ENCODE measurements at regions not wholly inside any gene's neighbourhood (a gene's known extent, or its start where the extent isn't known, plus 50 kb on each side); places are given as distances from the start of the nearest gene placed in this dataset.

DNA sequence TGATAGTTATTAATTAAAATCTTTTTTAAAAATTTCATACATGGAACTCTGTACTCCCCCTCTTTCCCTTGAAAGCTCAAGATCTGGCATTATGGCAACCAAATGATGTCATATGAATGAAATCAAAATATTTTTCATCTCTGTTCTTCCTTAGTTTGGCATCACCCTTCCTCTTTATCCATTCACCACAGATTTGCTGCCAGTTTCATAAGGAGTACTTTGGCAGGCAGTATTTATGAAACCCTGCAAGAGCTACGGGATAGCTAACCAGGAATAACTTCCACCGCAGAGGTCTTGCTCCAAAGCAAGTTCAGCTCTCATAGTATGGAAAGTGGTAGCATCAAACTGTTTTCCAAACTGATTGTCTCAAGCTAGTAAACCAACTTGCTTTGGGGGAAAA, 113.9 kb upstream of the DOK5 start:
- no peak for ATAC-seq
- no peak overlapping the region for H3K27ac Mint-ChIP-seq

More for the DNA sequence above, 113.9 kb upstream of the DOK5 start:
- Histone ChIP-seq H3F3A (replicated peaks; ENCODE audit: low read depth) (no peaks in the 10 kb centered on the region), H3K4me1 (ENCODE audit: insufficient read depth) (peaks cover 46% of the 10 kb centered on the region), H2AFZ (no peak overlapping the region), H3K9me2 (ENCODE audit: insufficient read depth) (0 out of 2 replicates have a peak, but pooled peaks cover 2% of the 10 kb centered on the region), H3K4me2 (no peak overlapping the region), H4K20me1 (replicated peaks; ENCODE audit: insufficient read depth) (no peaks in the 10 kb centered on the region), H3K79me2 (replicated peaks; ENCODE audit: insufficient read depth) (no peaks in the 10 kb centered on the region), H3K27ac (ENCODE audit: low read depth) (no peak overlapping the region), H3K4me3 (no peak overlapping the region), H3K27me3 (ENCODE audit: insufficient read depth) (no peaks in the 10 kb centered on the region), H3K36me3 (ENCODE audit: insufficient read depth) (no peaks in the 10 kb centered on the region)
- Mint-ChIP-seq H3K36me3 (ENCODE audit: low read depth) (peaks cover 7% of the 10 kb centered on the region; the same call in 2 of the 3 replicates), H3K9me3 (no peaks in the 10 kb centered on the region), H3K4me1 (peaks cover 40% of the 10 kb centered on the region), H3K27me3 (ENCODE audit: insufficient read depth, low read depth, poor library complexity) (no peaks in the 10 kb centered on the region), H3K4me3 (no peak overlapping the region)
- DNase-seq (ENCODE audit: low spot score), result no peak
- no peak for TF ChIP-seq ZNF114 (CRISPR knock-in tag; IDR thresholded peaks at IDR 0.05)
- TF ChIP-seq ZNF331 (CRISPR knock-in tag; IDR thresholded peaks at IDR 0.05; ENCODE audit: low read depth), result no peak
- TF ChIP-seq, protein P1, sequence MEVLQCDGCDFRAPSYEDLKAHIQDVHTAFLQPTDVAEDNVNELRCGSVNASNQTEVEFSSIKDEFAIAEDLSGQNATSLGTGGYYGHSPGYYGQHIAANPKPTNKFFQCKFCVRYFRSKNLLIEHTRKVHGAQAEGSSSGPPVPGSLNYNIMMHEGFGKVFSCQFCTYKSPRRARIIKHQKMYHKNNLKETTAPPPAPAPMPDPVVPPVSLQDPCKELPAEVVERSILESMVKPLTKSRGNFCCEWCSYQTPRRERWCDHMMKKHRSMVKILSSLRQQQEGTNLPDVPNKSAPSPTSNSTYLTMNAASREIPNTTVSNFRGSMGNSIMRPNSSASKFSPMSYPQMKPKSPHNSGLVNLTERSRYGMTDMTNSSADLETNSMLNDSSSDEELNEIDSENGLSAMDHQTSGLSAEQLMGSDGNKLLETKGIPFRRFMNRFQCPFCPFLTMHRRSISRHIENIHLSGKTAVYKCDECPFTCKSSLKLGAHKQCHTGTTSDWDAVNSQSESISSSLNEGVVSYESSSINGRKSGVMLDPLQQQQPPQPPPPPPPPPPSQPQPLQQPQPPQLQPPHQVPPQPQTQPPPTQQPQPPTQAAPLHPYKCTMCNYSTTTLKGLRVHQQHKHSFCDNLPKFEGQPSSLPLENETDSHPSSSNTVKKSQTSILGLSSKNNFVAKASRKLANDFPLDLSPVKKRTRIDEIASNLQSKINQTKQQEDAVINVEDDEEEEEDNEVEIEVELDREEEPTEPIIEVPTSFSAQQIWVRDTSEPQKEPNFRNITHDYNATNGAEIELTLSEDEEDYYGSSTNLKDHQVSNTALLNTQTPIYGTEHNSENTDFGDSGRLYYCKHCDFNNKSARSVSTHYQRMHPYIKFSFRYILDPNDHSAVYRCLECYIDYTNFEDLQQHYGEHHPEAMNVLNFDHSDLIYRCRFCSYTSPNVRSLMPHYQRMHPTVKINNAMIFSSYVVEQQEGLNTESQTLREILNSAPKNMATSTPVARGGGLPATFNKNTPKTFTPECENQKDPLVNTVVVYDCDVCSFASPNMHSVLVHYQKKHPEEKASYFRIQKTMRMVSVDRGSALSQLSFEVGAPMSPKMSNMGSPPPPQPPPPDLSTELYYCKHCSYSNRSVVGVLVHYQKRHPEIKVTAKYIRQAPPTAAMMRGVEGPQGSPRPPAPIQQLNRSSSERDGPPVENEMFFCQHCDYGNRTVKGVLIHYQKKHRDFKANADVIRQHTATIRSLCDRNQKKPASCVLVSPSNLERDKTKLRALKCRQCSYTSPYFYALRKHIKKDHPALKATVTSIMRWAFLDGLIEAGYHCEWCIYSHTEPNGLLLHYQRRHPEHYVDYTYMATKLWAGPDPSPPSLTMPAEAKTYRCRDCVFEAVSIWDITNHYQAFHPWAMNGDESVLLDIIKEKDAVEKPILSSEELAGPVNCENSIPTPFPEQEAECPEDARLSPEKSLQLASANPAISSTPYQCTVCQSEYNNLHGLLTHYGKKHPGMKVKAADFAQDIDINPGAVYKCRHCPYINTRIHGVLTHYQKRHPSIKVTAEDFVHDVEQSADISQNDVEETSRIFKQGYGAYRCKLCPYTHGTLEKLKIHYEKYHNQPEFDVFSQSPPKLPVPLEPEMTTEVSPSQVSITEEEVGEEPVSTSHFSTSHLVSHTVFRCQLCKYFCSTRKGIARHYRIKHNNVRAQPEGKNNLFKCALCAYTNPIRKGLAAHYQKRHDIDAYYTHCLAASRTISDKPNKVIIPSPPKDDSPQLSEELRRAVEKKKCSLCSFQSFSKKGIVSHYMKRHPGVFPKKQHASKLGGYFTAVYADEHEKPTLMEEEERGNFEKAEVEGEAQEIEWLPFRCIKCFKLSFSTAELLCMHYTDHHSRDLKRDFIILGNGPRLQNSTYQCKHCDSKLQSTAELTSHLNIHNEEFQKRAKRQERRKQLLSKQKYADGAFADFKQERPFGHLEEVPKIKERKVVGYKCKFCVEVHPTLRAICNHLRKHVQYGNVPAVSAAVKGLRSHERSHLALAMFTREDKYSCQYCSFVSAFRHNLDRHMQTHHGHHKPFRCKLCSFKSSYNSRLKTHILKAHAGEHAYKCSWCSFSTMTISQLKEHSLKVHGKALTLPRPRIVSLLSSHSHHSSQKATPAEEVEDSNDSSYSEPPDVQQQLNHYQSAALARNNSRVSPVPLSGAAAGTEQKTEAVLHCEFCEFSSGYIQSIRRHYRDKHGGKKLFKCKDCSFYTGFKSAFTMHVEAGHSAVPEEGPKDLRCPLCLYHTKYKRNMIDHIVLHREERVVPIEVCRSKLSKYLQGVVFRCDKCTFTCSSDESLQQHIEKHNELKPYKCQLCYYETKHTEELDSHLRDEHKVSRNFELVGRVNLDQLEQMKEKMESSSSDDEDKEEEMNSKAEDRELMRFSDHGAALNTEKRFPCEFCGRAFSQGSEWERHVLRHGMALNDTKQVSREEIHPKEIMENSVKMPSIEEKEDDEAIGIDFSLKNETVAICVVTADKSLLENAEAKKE (CRISPR knock-in tag; IDR thresholded peaks at IDR 0.05), result no peak
- TF ChIP-seq, protein P2, sequence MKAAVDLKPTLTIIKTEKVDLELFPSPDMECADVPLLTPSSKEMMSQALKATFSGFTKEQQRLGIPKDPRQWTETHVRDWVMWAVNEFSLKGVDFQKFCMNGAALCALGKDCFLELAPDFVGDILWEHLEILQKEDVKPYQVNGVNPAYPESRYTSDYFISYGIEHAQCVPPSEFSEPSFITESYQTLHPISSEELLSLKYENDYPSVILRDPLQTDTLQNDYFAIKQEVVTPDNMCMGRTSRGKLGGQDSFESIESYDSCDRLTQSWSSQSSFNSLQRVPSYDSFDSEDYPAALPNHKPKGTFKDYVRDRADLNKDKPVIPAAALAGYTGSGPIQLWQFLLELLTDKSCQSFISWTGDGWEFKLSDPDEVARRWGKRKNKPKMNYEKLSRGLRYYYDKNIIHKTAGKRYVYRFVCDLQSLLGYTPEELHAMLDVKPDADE (IDR thresholded peaks at IDR 0.05), result no peak
- TF ChIP-seq, protein P3, sequence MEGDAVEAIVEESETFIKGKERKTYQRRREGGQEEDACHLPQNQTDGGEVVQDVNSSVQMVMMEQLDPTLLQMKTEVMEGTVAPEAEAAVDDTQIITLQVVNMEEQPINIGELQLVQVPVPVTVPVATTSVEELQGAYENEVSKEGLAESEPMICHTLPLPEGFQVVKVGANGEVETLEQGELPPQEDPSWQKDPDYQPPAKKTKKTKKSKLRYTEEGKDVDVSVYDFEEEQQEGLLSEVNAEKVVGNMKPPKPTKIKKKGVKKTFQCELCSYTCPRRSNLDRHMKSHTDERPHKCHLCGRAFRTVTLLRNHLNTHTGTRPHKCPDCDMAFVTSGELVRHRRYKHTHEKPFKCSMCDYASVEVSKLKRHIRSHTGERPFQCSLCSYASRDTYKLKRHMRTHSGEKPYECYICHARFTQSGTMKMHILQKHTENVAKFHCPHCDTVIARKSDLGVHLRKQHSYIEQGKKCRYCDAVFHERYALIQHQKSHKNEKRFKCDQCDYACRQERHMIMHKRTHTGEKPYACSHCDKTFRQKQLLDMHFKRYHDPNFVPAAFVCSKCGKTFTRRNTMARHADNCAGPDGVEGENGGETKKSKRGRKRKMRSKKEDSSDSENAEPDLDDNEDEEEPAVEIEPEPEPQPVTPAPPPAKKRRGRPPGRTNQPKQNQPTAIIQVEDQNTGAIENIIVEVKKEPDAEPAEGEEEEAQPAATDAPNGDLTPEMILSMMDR (conservative IDR thresholded peaks at IDR 0.05; ENCODE audit: low read depth in 2 of 2), result no peak
- no peak for TF ChIP-seq NANOG (IDR thresholded peaks at IDR 0.05; ENCODE audit: borderline replicate concordance)
- TF ChIP-seq EZH2 (IDR thresholded peaks at IDR 0.05; ENCODE audit: low read depth, unreplicated experiment), result no peak
- TF ChIP-seq CREB1 (CRISPR knock-in tag; IDR thresholded peaks at IDR 0.05; ENCODE audit: low read depth), result no peak
- TF ChIP-seq, protein P4, sequence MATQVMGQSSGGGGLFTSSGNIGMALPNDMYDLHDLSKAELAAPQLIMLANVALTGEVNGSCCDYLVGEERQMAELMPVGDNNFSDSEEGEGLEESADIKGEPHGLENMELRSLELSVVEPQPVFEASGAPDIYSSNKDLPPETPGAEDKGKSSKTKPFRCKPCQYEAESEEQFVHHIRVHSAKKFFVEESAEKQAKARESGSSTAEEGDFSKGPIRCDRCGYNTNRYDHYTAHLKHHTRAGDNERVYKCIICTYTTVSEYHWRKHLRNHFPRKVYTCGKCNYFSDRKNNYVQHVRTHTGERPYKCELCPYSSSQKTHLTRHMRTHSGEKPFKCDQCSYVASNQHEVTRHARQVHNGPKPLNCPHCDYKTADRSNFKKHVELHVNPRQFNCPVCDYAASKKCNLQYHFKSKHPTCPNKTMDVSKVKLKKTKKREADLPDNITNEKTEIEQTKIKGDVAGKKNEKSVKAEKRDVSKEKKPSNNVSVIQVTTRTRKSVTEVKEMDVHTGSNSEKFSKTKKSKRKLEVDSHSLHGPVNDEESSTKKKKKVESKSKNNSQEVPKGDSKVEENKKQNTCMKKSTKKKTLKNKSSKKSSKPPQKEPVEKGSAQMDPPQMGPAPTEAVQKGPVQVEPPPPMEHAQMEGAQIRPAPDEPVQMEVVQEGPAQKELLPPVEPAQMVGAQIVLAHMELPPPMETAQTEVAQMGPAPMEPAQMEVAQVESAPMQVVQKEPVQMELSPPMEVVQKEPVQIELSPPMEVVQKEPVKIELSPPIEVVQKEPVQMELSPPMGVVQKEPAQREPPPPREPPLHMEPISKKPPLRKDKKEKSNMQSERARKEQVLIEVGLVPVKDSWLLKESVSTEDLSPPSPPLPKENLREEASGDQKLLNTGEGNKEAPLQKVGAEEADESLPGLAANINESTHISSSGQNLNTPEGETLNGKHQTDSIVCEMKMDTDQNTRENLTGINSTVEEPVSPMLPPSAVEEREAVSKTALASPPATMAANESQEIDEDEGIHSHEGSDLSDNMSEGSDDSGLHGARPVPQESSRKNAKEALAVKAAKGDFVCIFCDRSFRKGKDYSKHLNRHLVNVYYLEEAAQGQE (IDR thresholded peaks at IDR 0.05; ENCODE audit: unreplicated experiment), result no peak
- TF ChIP-seq STAT1 (IDR thresholded peaks at IDR 0.05; ENCODE audit: unreplicated experiment), result no peak
- no peak for TF ChIP-seq EZH2phosphoT487 (IDR thresholded peaks at IDR 0.05; ENCODE audit: unreplicated experiment)
- no peak for TF ChIP-seq JUNB (IDR thresholded peaks at IDR 0.05; ENCODE audit: unreplicated experiment)
- no peak for TF ChIP-seq POLR2AphosphoS5 (IDR thresholded peaks at IDR 0.05; ENCODE audit: low read depth)

All from GM23338 (cell line).